HL-60 (cell line): ENCODE measurements at regions not wholly inside any gene's neighbourhood (a gene's known extent, or its start where the extent isn't known, plus 50 kb on each side); places are given as distances from the start of the nearest gene placed in this dataset.

ENCODE experiments used
- DNase-seq, 2 experiments: peaks; one replicate each; pipeline ENCODE4 v3.0.0-alpha.2; 2010 to 2020; ENCODE audit warnings: low read depth in 1 of 2, low spot score in 1 of 2
- H3K27ac ChIP-seq: fragments of 250-450 bp; sonication (Bioruptor Pico); replicated peaks from 2 replicates; pipeline ENCODE4 v1.5.1; 2020; ENCODE audit warnings: mild to moderate bottlenecking, moderate library complexity
- H3K27me3 ChIP-seq: fragments of 250-450 bp; sonication (Bioruptor Pico); 2 replicates; pipeline ENCODE4 v1.5.1; 2021; ENCODE audit warnings: mild to moderate bottlenecking, moderate library complexity; ENCODE audit not compliant: insufficient read depth, poor library complexity, severe bottlenecking
- H3K4me3 ChIP-seq: replicated peaks from 2 replicates; pipeline ENCODE4 v1.5.1; 2011; ENCODE audit warnings: mild to moderate bottlenecking, control low read depth, low read length; ENCODE audit not compliant: insufficient read depth
- GABPA ChIP-seq: IDR thresholded peaks from 2 replicates; pipeline ENCODE4 v1.6.1; 2012; ENCODE audit warnings: low read depth
- POLR2AphosphoS5 ChIP-seq: IDR thresholded peaks from 2 replicates; pipeline ENCODE4 v1.6.1; 2012; ENCODE audit warnings: low read depth
- SPI1 ChIP-seq: IDR thresholded peaks from 2 replicates; pipeline ENCODE4 v1.6.1; 2012; ENCODE audit warnings: low read depth, mild to moderate bottlenecking, borderline replicate concordance
- TF ChIP-seq, protein P1 (sequence below): IDR thresholded peaks from one replicate; pipeline ENCODE4 v1.5.1; 2011; ENCODE audit warnings: low read length, control low read depth, inconsistent platforms; ENCODE audit not compliant: insufficient read depth
- TF ChIP-seq, protein P2 (sequence below): IDR thresholded peaks from 2 replicates; pipeline ENCODE4 v1.6.1; 2012; ENCODE audit warnings: low read depth; ENCODE audit not compliant: insufficient replicate concordance

DNA sequence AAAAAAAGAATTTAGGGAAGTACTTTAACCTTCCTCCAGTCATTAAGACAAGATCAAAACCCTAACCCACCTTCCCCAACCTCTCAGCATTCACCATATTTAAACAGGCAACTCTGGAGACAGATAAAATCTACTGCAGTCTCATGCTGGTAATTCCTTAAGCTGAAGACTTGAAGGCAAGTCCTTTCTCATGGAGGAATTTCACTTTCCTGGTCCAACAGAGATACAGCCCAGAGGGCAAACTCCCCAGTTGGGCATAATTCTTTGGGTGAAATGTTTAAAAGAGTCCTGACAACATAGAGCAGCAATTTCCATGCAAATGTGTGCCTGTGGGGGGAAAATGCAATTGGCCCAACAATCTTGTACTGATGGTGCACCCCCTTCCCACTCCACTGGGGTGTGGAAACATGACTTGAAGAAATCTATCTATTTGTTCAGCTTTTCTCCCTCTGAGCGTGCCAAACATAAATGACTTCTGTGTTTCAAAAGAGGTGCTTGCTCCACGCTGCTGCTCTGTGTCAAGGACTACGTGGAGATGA is 131.8 kb upstream of the HNRNPA3 start:
- TF ChIP-seq, protein P1, sequence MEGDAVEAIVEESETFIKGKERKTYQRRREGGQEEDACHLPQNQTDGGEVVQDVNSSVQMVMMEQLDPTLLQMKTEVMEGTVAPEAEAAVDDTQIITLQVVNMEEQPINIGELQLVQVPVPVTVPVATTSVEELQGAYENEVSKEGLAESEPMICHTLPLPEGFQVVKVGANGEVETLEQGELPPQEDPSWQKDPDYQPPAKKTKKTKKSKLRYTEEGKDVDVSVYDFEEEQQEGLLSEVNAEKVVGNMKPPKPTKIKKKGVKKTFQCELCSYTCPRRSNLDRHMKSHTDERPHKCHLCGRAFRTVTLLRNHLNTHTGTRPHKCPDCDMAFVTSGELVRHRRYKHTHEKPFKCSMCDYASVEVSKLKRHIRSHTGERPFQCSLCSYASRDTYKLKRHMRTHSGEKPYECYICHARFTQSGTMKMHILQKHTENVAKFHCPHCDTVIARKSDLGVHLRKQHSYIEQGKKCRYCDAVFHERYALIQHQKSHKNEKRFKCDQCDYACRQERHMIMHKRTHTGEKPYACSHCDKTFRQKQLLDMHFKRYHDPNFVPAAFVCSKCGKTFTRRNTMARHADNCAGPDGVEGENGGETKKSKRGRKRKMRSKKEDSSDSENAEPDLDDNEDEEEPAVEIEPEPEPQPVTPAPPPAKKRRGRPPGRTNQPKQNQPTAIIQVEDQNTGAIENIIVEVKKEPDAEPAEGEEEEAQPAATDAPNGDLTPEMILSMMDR = no peak
- TF ChIP-seq SPI1 (no peak), POLR2AphosphoS5 (no peak), GABPA (no peak)
- TF ChIP-seq, protein P2, sequence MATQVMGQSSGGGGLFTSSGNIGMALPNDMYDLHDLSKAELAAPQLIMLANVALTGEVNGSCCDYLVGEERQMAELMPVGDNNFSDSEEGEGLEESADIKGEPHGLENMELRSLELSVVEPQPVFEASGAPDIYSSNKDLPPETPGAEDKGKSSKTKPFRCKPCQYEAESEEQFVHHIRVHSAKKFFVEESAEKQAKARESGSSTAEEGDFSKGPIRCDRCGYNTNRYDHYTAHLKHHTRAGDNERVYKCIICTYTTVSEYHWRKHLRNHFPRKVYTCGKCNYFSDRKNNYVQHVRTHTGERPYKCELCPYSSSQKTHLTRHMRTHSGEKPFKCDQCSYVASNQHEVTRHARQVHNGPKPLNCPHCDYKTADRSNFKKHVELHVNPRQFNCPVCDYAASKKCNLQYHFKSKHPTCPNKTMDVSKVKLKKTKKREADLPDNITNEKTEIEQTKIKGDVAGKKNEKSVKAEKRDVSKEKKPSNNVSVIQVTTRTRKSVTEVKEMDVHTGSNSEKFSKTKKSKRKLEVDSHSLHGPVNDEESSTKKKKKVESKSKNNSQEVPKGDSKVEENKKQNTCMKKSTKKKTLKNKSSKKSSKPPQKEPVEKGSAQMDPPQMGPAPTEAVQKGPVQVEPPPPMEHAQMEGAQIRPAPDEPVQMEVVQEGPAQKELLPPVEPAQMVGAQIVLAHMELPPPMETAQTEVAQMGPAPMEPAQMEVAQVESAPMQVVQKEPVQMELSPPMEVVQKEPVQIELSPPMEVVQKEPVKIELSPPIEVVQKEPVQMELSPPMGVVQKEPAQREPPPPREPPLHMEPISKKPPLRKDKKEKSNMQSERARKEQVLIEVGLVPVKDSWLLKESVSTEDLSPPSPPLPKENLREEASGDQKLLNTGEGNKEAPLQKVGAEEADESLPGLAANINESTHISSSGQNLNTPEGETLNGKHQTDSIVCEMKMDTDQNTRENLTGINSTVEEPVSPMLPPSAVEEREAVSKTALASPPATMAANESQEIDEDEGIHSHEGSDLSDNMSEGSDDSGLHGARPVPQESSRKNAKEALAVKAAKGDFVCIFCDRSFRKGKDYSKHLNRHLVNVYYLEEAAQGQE = no peak
- Histone ChIP-seq H3K27ac (no peak overlapping the region), H3K4me3 (no peak overlapping the region), H3K27me3 (peaks cover 3% of the 10 kb centered on the region)
- DNase-seq = no peak

DNA sequence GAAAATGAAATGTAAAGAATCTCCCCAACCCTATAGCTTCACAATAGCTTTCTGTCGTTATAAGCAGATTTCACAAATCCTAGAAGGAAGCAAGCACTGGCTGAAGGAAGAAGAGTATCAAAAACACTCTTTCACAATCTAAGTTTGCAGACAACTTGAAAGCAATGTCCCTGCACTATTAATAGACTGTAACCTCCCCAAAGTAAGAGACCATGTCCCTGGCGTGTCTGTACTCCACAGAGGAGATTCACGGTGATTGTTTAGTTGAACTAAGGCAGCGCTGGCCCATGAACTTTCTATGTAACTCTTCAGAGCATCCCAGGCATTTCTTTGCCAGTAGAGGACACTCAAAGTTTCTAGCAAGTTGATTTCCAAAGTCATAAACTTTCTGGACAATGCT is 128.0 kb upstream of the HNRNPA3 start:
- TF ChIP-seq POLR2AphosphoS5 (no peak), SPI1 (no peak), GABPA (no peak)
- TF ChIP-seq, protein P2 = no peak
- TF ChIP-seq, protein P1 = no peak
- H3K27me3 ChIP-seq = peaks cover 3% of the 10 kb centered on the region
- no peak overlapping the region for H3K27ac ChIP-seq
- no peak overlapping the region for H3K4me3 ChIP-seq
- no peak for DNase-seq

- H3K27me3 ChIP-seq = no peaks in the 10 kb centered on the region
- H3K27ac ChIP-seq = no peak overlapping the region
- H3K4me3 ChIP-seq = no peak overlapping the region
- no peak for DNase-seq
- no peak for TF ChIP-seq POLR2AphosphoS5
- TF ChIP-seq, protein P1 = no peak
- no peak for TF ChIP-seq SPI1
- TF ChIP-seq GABPA = no peak
- TF ChIP-seq, protein P2 = no peak
Measured at GRCh38 chr2:177088529-177088928, 124.1 kb upstream of the HNRNPA3 start.
